ENCODE measurements at regions not wholly inside any gene's neighbourhood (a gene's known extent, or its start where the extent isn't known, plus 50 kb on each side); places are given as distances from the start of the nearest gene placed in this dataset.

- H3K79me1 ChIP-seq (ENCODE audit: insufficient read depth, low read depth, low read length, poor library complexity, severe bottlenecking), result no peaks in the 10 kb centered on the region
- H3K4ac ChIP-seq (ENCODE audit: low read depth, low read length), result no peak overlapping the region
- no peak overlapping the region for H2BK5ac ChIP-seq (ENCODE audit: insufficient read length, low read length)
- no peak overlapping the region for H4K8ac ChIP-seq (replicated peaks; ENCODE audit: insufficient read length, low read depth, low read length)
- no peak overlapping the region for H3K23ac ChIP-seq (ENCODE audit: insufficient read length, low read depth, low read length)
- H3K14ac ChIP-seq (ENCODE audit: insufficient read depth, low read length), result no peak overlapping the region
- H3K27me3 ChIP-seq (ENCODE audit: insufficient read depth, low read length), result no peaks in the 10 kb centered on the region
- no peak overlapping the region for H4K91ac ChIP-seq (ENCODE audit: insufficient read length, low read depth, low read length)
- Mint-ChIP-seq H3K4me3 (no peak overlapping the region), H3K9me3 (no peaks in the 10 kb centered on the region), H3K27me3 (ENCODE audit: low read depth) (no peaks in the 10 kb centered on the region), H3K27ac (no peak overlapping the region), H3K36me3 (ENCODE audit: insufficient read depth in 1 of 3, low read depth in 3 of 3) (no peaks in the 10 kb centered on the region), H3K4me1 (no peaks in the 10 kb centered on the region)
- no peak overlapping the region for H2BK120ac ChIP-seq (ENCODE audit: low read depth, low read length, poor library complexity, severe bottlenecking)
- no peak overlapping the region for H2BK15ac ChIP-seq (ENCODE audit: low read depth, low read length)
- H3K9ac ChIP-seq (ENCODE audit: extremely low read depth, insufficient read length, low read length), result no peak overlapping the region
- H2BK20ac ChIP-seq (ENCODE audit: low read depth, low read length, poor library complexity, severe bottlenecking), result no peak overlapping the region
- no peak overlapping the region for H3K4me2 ChIP-seq (ENCODE audit: insufficient read depth, insufficient read length, low read length)
- no peak overlapping the region for H3K27ac ChIP-seq (ENCODE audit: insufficient read length, low read depth, low read length)
- no peaks in the 10 kb centered on the region for H3K9me3 ChIP-seq (ENCODE audit: control insufficient read depth, low read depth, low read length)
- H3K4me1 ChIP-seq (ENCODE audit: insufficient read depth, low read length), result no peaks in the 10 kb centered on the region
- H3K79me2 ChIP-seq (ENCODE audit: insufficient read depth, low read length), result no peaks in the 10 kb centered on the region
- no peak overlapping the region for H3K18ac ChIP-seq (ENCODE audit: insufficient read length, low read depth, low read length)
- H2AFZ ChIP-seq (ENCODE audit: low read length), result no peak overlapping the region
- H4K20me1 ChIP-seq (ENCODE audit: control insufficient read depth, insufficient read depth, insufficient read length), result no peaks in the 10 kb centered on the region
- DNase-seq, result no peak
- H2AK5ac ChIP-seq (ENCODE audit: insufficient read length, low read length), result no peak overlapping the region
- no peak overlapping the region for H3T11ph ChIP-seq (ENCODE audit: low read length)
- TF ChIP-seq CTCF (conservative IDR thresholded peaks at IDR 0.05), result no peak
- WGBS (ENCODE audit: extremely low coverage, insufficient read length, low lambda C conversion rate), result no CpG with 5 or more reads among the region's 1 CpG
- no peaks in the 10 kb centered on the region for H3K23me2 ChIP-seq (ENCODE audit: insufficient read length, low read depth, low read length, poor library complexity, severe bottlenecking)
- H3K56ac ChIP-seq (ENCODE audit: insufficient read length, low read depth, low read length), result no peak overlapping the region
- no peak overlapping the region for H4K5ac ChIP-seq (ENCODE audit: insufficient read length, low read depth, low read length)
- H2BK12ac ChIP-seq (ENCODE audit: insufficient read length, low read depth, low read length), result no peak overlapping the region
Measured at GRCh38 chr6:22437665-22438064, 131.7 kb upstream of the HDGFL1 start.
